ENCODE measurements at regions not wholly inside any gene's neighbourhood (a gene's known extent, or its start where the extent isn't known, plus 50 kb on each side); places are given as distances from the start of the nearest gene placed in this dataset.

- no peak for DNase-seq
Measured at GRCh38 chr4:156217236-156217635, 263.6 kb upstream of the CTSO start.

GRCh38 chr4:156201050-156201449 lies 247.4 kb upstream of the CTSO start:
- DNase-seq, result no peak

GRCh38 chr4:156198511-156198910 lies 244.8 kb upstream of the CTSO start:
- DNase-seq, result no peak

GRCh38 chr4:156197216-156197615 lies 243.6 kb upstream of the CTSO start:
- peak; percentile 17 for DNase-seq

- DNase-seq, result no peak
Measured at GRCh38 chr4:156196722-156197121, 243.1 kb upstream of the CTSO start.

- no peak for DNase-seq
Measured at GRCh38 chr4:156195914-156196313, 242.2 kb upstream of the CTSO start.

- no peak for DNase-seq
Measured at GRCh38 chr4:156194896-156195295, 241.2 kb upstream of the CTSO start.

- DNase-seq, result peak; percentile 66
Measured at GRCh38 chr4:156193800-156194199, 240.1 kb upstream of the CTSO start.

- peak; percentile 48 for DNase-seq
Measured at GRCh38 chr4:156193106-156193505, 239.4 kb upstream of the CTSO start.

GRCh38 chr4:156192033-156192432 lies 238.4 kb upstream of the CTSO start:
- DNase-seq, result no peak

- peak; percentile 31 for DNase-seq
Measured at GRCh38 chr4:156191044-156191781, 237.5 kb upstream of the CTSO start.

GRCh38 chr4:156190615-156191014 lies 236.9 kb upstream of the CTSO start:
- peak; percentile 91 for DNase-seq

GRCh38 chr4:156188596-156188995 lies 234.9 kb upstream of the CTSO start:
- no peak for DNase-seq

GRCh38 chr4:156186111-156186510 lies 232.4 kb upstream of the CTSO start:
- peak; percentile 71 for DNase-seq

GRCh38 chr4:156185514-156186055 lies 231.9 kb upstream of the CTSO start:
- no peak for DNase-seq

- DNase-seq, result no peak
Measured at GRCh38 chr4:156182269-156182668, 228.6 kb upstream of the CTSO start.

GRCh38 chr4:156177941-156178340 lies 224.3 kb upstream of the CTSO start:
- DNase-seq, result no peak

- no peak for DNase-seq
Measured at GRCh38 chr4:156176896-156177295, 223.2 kb upstream of the CTSO start.

GRCh38 chr4:156173937-156174336 lies 220.3 kb upstream of the CTSO start:
- DNase-seq, result no peak

- DNase-seq, result no peak
Measured at GRCh38 chr4:156173486-156173885, 219.8 kb upstream of the CTSO start.

- DNase-seq, result peak; percentile 51
Measured at GRCh38 chr4:156169861-156170260, 216.2 kb upstream of the CTSO start.

GRCh38 chr4:156169011-156169410 lies 215.3 kb upstream of the CTSO start:
- peak; percentile 93 for DNase-seq

- DNase-seq, result no peak
Measured at GRCh38 chr4:156168288-156168687, 214.6 kb upstream of the CTSO start.

- DNase-seq, result no peak
Measured at GRCh38 chr4:156158747-156159146, 205.1 kb upstream of the CTSO start.

GRCh38 chr4:156154978-156155377 lies 201.3 kb upstream of the CTSO start:
- DNase-seq, result no peak
